Progenitor cell of endocrine pancreas (in vitro differentiated cells): ENCODE measurements at regions not wholly inside any gene's neighbourhood (a gene's known extent, or its start where the extent isn't known, plus 50 kb on each side); places are given as distances from the start of the nearest gene placed in this dataset.
A peak's percentile ranks its signal among the peaks of the same experiment; 100 is the strongest.

Experiments
- DNase-seq: peaks from one replicate; pipeline ENCODE4 v3.0.0; 2021; ENCODE audit warnings: low spot score; ENCODE audit not compliant: unreplicated experiment
- H3K27ac Mint-ChIP-seq: 2 replicates; pipeline ENCODE4 v1.8.0; 2021; ENCODE audit warnings: mild to moderate bottlenecking, moderate library complexity, mixed read lengths
- H3K27me3 Mint-ChIP-seq: 2 replicates; pipeline ENCODE4 v1.8.0; 2021; ENCODE audit warnings: mixed read lengths
- H3K36me3 Mint-ChIP-seq: 2 replicates; pipeline ENCODE4 v1.8.0; 2022; ENCODE audit warnings: mixed read lengths; ENCODE audit not compliant: insufficient read depth
- H3K4me1 Mint-ChIP-seq: 2 replicates; pipeline ENCODE4 v1.8.0; 2021; ENCODE audit warnings: low read depth, mixed read lengths
- H3K4me3 Mint-ChIP-seq: 2 replicates; pipeline ENCODE4 v1.8.0; 2021; ENCODE audit warnings: low read depth, mild to moderate bottlenecking, moderate library complexity, mixed read lengths
- H3K9me3 Mint-ChIP-seq: 2 replicates; pipeline ENCODE4 v1.8.0; 2021; ENCODE audit warnings: low read depth, mixed read lengths
- CTCF ChIP-seq: fragments of 200-600 bp; sonication (generic); IDR thresholded peaks from one replicate; pipeline ENCODE4 v1.5.0; 2021; ENCODE audit warnings: antibody characterized with exemption, mild to moderate bottlenecking; ENCODE audit not compliant: unreplicated experiment

DNA sequence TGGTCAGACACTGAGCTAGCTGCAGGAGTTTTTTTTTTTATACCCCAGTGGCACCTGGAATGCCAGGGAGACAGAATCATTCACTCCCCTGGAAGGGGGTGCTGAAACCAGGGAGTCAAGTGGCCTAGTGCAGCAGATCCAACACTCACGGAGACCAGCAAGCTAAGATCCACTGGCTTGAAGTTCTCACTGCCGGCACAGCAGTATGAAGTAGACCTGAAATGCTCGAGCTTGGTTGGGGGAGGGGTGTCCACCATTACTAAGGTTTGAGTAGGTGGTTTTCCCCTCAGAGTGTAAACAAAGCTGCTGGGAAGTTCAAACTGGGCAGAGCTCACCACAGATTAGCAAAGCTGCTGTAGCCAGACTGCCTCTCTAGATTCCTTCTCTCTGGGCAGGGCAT is 537.9 kb upstream of the LCORL start:
- no peak overlapping the region for H3K27ac Mint-ChIP-seq
- no peak overlapping the region for H3K4me3 Mint-ChIP-seq
- DNase-seq, result no peak
- TF ChIP-seq CTCF, result no peak
- peaks cover 3% of the 10 kb centered on the region for H3K4me1 Mint-ChIP-seq
- H3K27me3 Mint-ChIP-seq, result no peaks in the 10 kb centered on the region
- H3K36me3 Mint-ChIP-seq, result no peaks in the 10 kb centered on the region
- H3K9me3 Mint-ChIP-seq, result peaks cover 24% of the 10 kb centered on the region

GRCh38 chr4:18556402-18556801 is 534.8 kb upstream of the LCORL start:
- H3K36me3 Mint-ChIP-seq, result no peaks in the 10 kb centered on the region
- peaks cover 3% of the 10 kb centered on the region for H3K4me1 Mint-ChIP-seq
- DNase-seq, result no peak
- no peak overlapping the region for H3K4me3 Mint-ChIP-seq
- H3K27me3 Mint-ChIP-seq, result no peaks in the 10 kb centered on the region
- H3K27ac Mint-ChIP-seq, result no peak overlapping the region
- peaks cover 6% of the 10 kb centered on the region for H3K9me3 Mint-ChIP-seq
- no peak for TF ChIP-seq CTCF

GRCh38 chr4:18540349-18540748 is 518.8 kb upstream of the LCORL start:
- no peak for DNase-seq
- Mint-ChIP-seq H3K9me3 (no peaks in the 10 kb centered on the region), H3K36me3 (no peaks in the 10 kb centered on the region), H3K27me3 (peaks cover 58% of the 10 kb centered on the region), H3K4me1 (no peaks in the 10 kb centered on the region), H3K27ac (no peak overlapping the region), H3K4me3 (no peak overlapping the region)
- no peak for TF ChIP-seq CTCF

DNA sequence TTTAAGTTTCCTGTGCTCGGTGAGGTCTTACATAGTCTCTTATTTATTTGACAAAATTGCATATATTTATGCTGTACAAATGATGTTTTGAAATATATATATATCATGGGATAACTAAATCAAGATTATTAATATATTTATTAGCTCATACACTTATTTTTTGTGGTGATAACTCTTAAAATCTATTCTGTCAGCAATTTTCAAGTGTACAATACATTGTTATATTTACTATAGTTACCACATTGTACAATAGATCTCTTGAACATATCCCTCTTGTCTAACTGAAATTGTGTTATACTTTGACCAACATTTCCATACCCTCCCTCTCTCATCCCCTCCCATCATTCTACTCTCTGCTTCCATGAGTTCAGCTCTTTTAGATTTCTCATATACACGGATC is 516.6 kb upstream of the LCORL start:
- H3K9me3 Mint-ChIP-seq, result no peaks in the 10 kb centered on the region
- H3K27me3 Mint-ChIP-seq, result peaks cover 54% of the 10 kb centered on the region
- H3K4me1 Mint-ChIP-seq, result peaks cover 3% of the 10 kb centered on the region
- no peak overlapping the region for H3K27ac Mint-ChIP-seq
- H3K4me3 Mint-ChIP-seq, result no peak overlapping the region
- no peaks in the 10 kb centered on the region for H3K36me3 Mint-ChIP-seq
- no peak for TF ChIP-seq CTCF
- DNase-seq, result no peak

GRCh38 chr4:18536428-18536827 is 514.9 kb upstream of the LCORL start:
- no peak overlapping the region for H3K4me3 Mint-ChIP-seq
- TF ChIP-seq CTCF, result peak; percentile 28
- H3K9me3 Mint-ChIP-seq, result no peaks in the 10 kb centered on the region
- DNase-seq, result no peak
- no peak overlapping the region for H3K27ac Mint-ChIP-seq
- H3K27me3 Mint-ChIP-seq, result peaks cover 56% of the 10 kb centered on the region
- peaks cover 3% of the 10 kb centered on the region for H3K4me1 Mint-ChIP-seq
- no peaks in the 10 kb centered on the region for H3K36me3 Mint-ChIP-seq
